ENCODE measurements at regions not wholly inside any gene's neighbourhood (a gene's known extent, or its start where the extent isn't known, plus 50 kb on each side); places are given as distances from the start of the nearest gene placed in this dataset.

DNA sequence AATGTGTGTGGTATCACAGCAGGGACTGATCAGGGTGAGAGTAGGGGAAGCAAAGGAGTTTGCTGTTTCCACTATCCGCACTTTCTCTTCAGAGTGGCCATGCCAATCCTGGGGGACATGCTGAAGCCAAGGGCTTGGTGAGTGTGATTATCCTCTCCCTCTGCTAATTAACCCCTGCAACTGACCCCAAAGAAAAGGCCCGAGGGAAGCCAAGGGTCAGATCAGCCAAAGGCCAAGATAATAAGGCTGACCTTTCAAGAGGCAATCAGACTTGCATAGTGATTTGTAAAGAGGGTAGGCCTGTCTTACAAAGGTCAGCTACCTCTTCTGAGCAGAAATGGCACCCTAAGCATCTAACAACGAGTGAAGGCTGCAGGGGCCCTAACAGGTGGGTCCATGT is 420.5 kb upstream of the CPEB2 start:
- intact Hi-C loops (cut with micrococcal nuclease), result no loop called here
- 55% methylated on average over 3 of the region's 3 CpGs for WGBS (ENCODE audit: insufficient coverage)

DNA sequence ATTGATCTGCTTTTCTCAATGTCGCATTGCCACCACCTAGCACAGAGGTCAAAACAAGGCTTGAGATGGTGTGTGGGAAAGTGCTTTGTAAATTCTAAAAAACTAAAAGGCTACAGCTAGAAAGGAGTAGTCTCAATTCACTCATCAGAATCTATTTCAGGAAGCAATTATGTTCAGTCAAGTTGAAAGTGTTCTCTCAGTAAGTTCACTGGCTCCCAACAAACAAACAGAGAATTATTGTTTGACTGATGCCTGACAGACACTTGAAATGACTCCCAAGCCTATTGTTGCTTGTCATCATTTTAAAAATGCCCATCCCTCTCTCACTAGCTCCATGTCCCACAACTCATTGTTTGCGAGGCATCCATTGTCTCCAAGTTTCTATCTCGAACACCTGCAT is 419.6 kb upstream of the CPEB2 start:
- no peaks in the 10 kb centered on the region for H3K27me3 ChIP-seq (ENCODE audit: control insufficient read depth, insufficient read depth, low read length)
- H3K27me3 Mint-ChIP-seq (ENCODE audit: low read depth in 2 of 2), result no peaks in the 10 kb centered on the region
- DNase-seq (no peak), ATAC-seq (no peak)
- H3K36me3 Mint-ChIP-seq, result no peaks in the 10 kb centered on the region
- H3K36me3 ChIP-seq (ENCODE audit: control insufficient read depth, insufficient read depth, low read length), result no peaks in the 10 kb centered on the region
- no peak overlapping the region for H3K27ac ChIP-seq (ENCODE audit: low read length)
- H3K9me3 ChIP-seq (ENCODE audit: control insufficient read depth, insufficient read depth, low read length), result no peaks in the 10 kb centered on the region
- WGBS (ENCODE audit: insufficient coverage), result 95% methylated on average over 2 of the region's 3 CpGs
- H3K27ac Mint-ChIP-seq, result no peak overlapping the region
- H3K4me3 ChIP-seq (ENCODE audit: low read length), result no peak overlapping the region
- H3K9me3 Mint-ChIP-seq, result peaks cover 5 to 7% of the 10 kb centered on the region in 2 donors
- intact Hi-C loops (cut with micrococcal nuclease), result no loop called here
- TF ChIP-seq, protein P1, sequence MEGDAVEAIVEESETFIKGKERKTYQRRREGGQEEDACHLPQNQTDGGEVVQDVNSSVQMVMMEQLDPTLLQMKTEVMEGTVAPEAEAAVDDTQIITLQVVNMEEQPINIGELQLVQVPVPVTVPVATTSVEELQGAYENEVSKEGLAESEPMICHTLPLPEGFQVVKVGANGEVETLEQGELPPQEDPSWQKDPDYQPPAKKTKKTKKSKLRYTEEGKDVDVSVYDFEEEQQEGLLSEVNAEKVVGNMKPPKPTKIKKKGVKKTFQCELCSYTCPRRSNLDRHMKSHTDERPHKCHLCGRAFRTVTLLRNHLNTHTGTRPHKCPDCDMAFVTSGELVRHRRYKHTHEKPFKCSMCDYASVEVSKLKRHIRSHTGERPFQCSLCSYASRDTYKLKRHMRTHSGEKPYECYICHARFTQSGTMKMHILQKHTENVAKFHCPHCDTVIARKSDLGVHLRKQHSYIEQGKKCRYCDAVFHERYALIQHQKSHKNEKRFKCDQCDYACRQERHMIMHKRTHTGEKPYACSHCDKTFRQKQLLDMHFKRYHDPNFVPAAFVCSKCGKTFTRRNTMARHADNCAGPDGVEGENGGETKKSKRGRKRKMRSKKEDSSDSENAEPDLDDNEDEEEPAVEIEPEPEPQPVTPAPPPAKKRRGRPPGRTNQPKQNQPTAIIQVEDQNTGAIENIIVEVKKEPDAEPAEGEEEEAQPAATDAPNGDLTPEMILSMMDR (IDR thresholded peaks at IDR 0.05), result no peak
- no peak overlapping the region for H3K4me3 Mint-ChIP-seq
- H3K4me1 ChIP-seq (ENCODE audit: control insufficient read depth, insufficient read depth, low read length), result no peaks in the 10 kb centered on the region
- H3K4me1 Mint-ChIP-seq, result no peaks in the 10 kb centered on the region

More for the DNA sequence above, 420.5 kb upstream of the CPEB2 start:
- Mint-ChIP-seq H3K9me3 (peaks cover 5 to 7% of the 10 kb centered on the region in 2 donors), H3K4me1 (no peaks in the 10 kb centered on the region), H3K4me3 (no peak overlapping the region), H3K27me3 (ENCODE audit: low read depth in 2 of 2) (no peaks in the 10 kb centered on the region), H3K36me3 (no peaks in the 10 kb centered on the region), H3K27ac (no peak overlapping the region)
- no peaks in the 10 kb centered on the region for H3K27me3 ChIP-seq (ENCODE audit: control insufficient read depth, insufficient read depth, low read length)
- H3K4me1 ChIP-seq (ENCODE audit: control insufficient read depth, insufficient read depth, low read length), result no peaks in the 10 kb centered on the region
- TF ChIP-seq, protein P1 (IDR thresholded peaks at IDR 0.05), result no peak
- DNase-seq, result no peak
- H3K27ac ChIP-seq (ENCODE audit: low read length), result no peak overlapping the region
- H3K9me3 ChIP-seq (ENCODE audit: control insufficient read depth, insufficient read depth, low read length), result no peaks in the 10 kb centered on the region
- ATAC-seq, result no peak
- no peak overlapping the region for H3K4me3 ChIP-seq (ENCODE audit: low read length)
- H3K36me3 ChIP-seq (ENCODE audit: control insufficient read depth, insufficient read depth, low read length), result no peaks in the 10 kb centered on the region

DNA sequence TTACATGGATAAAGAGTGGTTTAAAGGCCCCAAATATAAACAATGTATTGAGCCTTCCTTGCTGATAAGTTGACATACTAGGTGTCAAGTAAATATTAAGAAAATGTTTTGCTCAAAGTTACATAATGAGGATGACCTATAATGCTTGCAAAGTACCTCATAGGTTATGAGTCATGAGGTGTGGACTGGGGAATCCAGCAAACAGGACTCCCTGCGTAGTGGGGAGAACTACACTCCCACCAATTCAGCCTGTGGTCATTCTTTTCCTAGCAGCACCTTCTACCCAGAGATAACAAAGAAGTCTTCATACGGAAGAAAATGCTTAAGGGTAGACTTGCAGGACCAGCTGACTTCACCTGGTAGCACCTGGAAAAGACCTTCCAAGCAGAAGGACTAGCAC is 418.9 kb upstream of the CPEB2 start:
- no peak overlapping the region for H3K4me3 ChIP-seq (ENCODE audit: low read length)
- Mint-ChIP-seq H3K4me1 (no peaks in the 10 kb centered on the region), H3K36me3 (no peaks in the 10 kb centered on the region), H3K27me3 (ENCODE audit: low read depth in 2 of 2) (no peaks in the 10 kb centered on the region), H3K4me3 (no peak overlapping the region), H3K9me3 (peaks cover 5 to 7% of the 10 kb centered on the region in 2 donors), H3K27ac (no peak overlapping the region)
- H3K27me3 ChIP-seq (ENCODE audit: control insufficient read depth, insufficient read depth, low read length), result no peaks in the 10 kb centered on the region
- H3K36me3 ChIP-seq (ENCODE audit: control insufficient read depth, insufficient read depth, low read length), result no peaks in the 10 kb centered on the region
- no peak overlapping the region for H3K27ac ChIP-seq (ENCODE audit: low read length)
- intact Hi-C loops (cut with micrococcal nuclease), result no loop called here
- no peaks in the 10 kb centered on the region for H3K9me3 ChIP-seq (ENCODE audit: control insufficient read depth, insufficient read depth, low read length)
- no peaks in the 10 kb centered on the region for H3K4me1 ChIP-seq (ENCODE audit: control insufficient read depth, insufficient read depth, low read length)
- TF ChIP-seq, protein P1 (IDR thresholded peaks at IDR 0.05), result no peak
- DNase-seq (no peak), ATAC-seq (no peak)
- WGBS (ENCODE audit: insufficient coverage), result 86% methylated on average over 2 of the region's 2 CpGs

DNA sequence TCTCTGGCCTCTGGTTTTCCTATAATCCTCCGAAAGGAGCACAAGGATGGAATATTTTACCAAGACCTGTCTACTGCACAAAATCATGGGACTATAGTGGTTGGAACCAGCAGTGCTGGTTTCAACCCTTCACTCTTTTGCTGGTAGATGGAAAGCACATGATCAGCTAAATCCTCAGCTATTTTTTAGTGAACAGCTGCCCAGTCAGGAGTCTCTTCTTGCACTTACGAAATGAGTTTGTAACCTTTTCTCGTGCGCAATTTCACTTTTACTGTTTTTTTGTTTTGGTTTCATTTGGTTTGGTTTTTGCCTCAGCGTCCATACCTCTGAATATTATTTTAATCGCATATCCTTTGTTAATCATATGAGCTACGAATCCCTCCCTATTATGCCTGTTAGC is 418.5 kb upstream of the CPEB2 start:
- no peaks in the 10 kb centered on the region for H3K4me1 Mint-ChIP-seq
- H3K9me3 Mint-ChIP-seq, result peaks cover 5 to 7% of the 10 kb centered on the region in 2 donors
- H3K36me3 Mint-ChIP-seq, result no peaks in the 10 kb centered on the region
- Histone ChIP-seq H3K4me3 (ENCODE audit: low read length) (no peak overlapping the region), H3K36me3 (ENCODE audit: control insufficient read depth, insufficient read depth, low read length) (no peaks in the 10 kb centered on the region), H3K27me3 (ENCODE audit: control insufficient read depth, insufficient read depth, low read length) (no peaks in the 10 kb centered on the region), H3K4me1 (ENCODE audit: control insufficient read depth, insufficient read depth, low read length) (no peaks in the 10 kb centered on the region), H3K9me3 (ENCODE audit: control insufficient read depth, insufficient read depth, low read length) (no peaks in the 10 kb centered on the region), H3K27ac (ENCODE audit: low read length) (no peak overlapping the region)
- H3K27me3 Mint-ChIP-seq (ENCODE audit: low read depth in 2 of 2), result no peaks in the 10 kb centered on the region
- no peak for ATAC-seq
- 90% methylated on average over 7 of the region's 7 CpGs for WGBS (ENCODE audit: insufficient coverage)
- intact Hi-C loops (cut with micrococcal nuclease), result no loop called here
- H3K4me3 Mint-ChIP-seq, result no peak overlapping the region
- TF ChIP-seq, protein P1 (IDR thresholded peaks at IDR 0.05), result no peak
- no peak for DNase-seq
- H3K27ac Mint-ChIP-seq, result no peak overlapping the region

Measured in natural killer cell (primary cell).